Esophagus muscularis mucosa (tissue), 4 donors: ENCODE measurements at regions not wholly inside any gene's neighbourhood (a gene's known extent, or its start where the extent isn't known, plus 50 kb on each side); places are given as distances from the start of the nearest gene placed in this dataset.

Experiments
- DNase-seq: peaks from one replicate; pipeline ENCODE4 v3.0.0-alpha.2; 2017; ENCODE audit errors: extremely low spot score
- H3K27ac ChIP-seq, 4 donors: fragments of 200-600 bp; sonication (generic); replicated peaks in 1 of 4; 1 replicate in 3 of 4; 2 replicates in 1 of 4; pipeline ENCODE4 v1.5.1; 2016 to 2019; ENCODE audit warnings: mild to moderate bottlenecking in 1 of 4
- H3K27me3 ChIP-seq, 4 donors: fragments of 200-600 bp; sonication (generic); one replicate each; pipeline versions ENCODE4 v1.5.1 to v1.6.0; 2016 to 2019
- H3K36me3 ChIP-seq, 4 donors: fragments of 200-600 bp; sonication (generic); one replicate each; pipeline ENCODE4 v1.5.1; 2016 to 2019
- H3K4me1 ChIP-seq, 4 donors: fragments of 200-600 bp; sonication (generic); one replicate each; pipeline ENCODE4 v1.5.1; 2016 to 2019
- H3K4me3 ChIP-seq, 4 donors: fragments of 200-600 bp; sonication (generic); 1 replicate in 2 of 4; 2 replicates in 2 of 4; pipeline ENCODE4 v1.5.1; 2016 to 2019; ENCODE audit warnings: mild to moderate bottlenecking in 4 of 4, moderate library complexity in 1 of 4
- H3K9me3 ChIP-seq, 4 donors: fragments of 200-600 bp; sonication (generic); 1 replicate in 3 of 4; 2 replicates in 1 of 4; pipeline ENCODE4 v1.5.1; 2016 to 2019
- CTCF ChIP-seq, 3 experiments: fragments of 200-600 bp in 2 of 3; fragments of 450-650 bp in 1 of 3; sonication (generic) in 2 of 3; IDR thresholded peaks; one replicate each; pipeline ENCODE4 v1.5.1; 2017 to 2019; ENCODE audit warnings: antibody characterized with exemption in 3 of 3, mild to moderate bottlenecking in 2 of 3, moderate library complexity in 1 of 3
- EP300 ChIP-seq: sonication (generic); formaldehyde crosslinking; IDR thresholded peaks from one replicate; pipeline ENCODE4 v1.6.1; 2017; ENCODE audit warnings: antibody characterized with exemption
- POLR2A ChIP-seq: fragments of 450-650 bp; IDR thresholded peaks from one replicate; pipeline ENCODE4 v1.6.1; 2017; ENCODE audit warnings: antibody characterized with exemption, moderate library complexity, mild to moderate bottlenecking, low read depth
- POLR2AphosphoS5 ChIP-seq, 2 donors: sonication (generic); formaldehyde crosslinking; IDR thresholded peaks; one replicate each; pipeline ENCODE4 v1.6.1; 2017; ENCODE audit warnings: antibody characterized with exemption in 2 of 2
- WGBS: methylation state at CpG from one replicate; pipeline ENCODE4 v1.1.5; 2018; 5-methylcytosine and 5-hydroxymethylcytosine counted together
- intact Hi-C: fragments of 100-400 bp; cut with DNase I; formaldehyde crosslinking; loops from one replicate; pipeline ENCODE4 v1.15.1; 2023

GRCh38 chr4:110780538-110780937 lies 157.7 kb upstream of the PITX2 start:
- Histone ChIP-seq H3K27me3 (no peaks in the 10 kb centered on the region), H3K4me3 (no peak overlapping the region), H3K36me3 (no peaks in the 10 kb centered on the region), H3K9me3 (no peaks in the 10 kb centered on the region), H3K27ac (no peak overlapping the region), H3K4me1 (no peaks in the 10 kb centered on the region)
- intact Hi-C loops, result no loop called here
- WGBS, result 100% methylated on average over 1 of the region's 1 CpG
- TF ChIP-seq POLR2AphosphoS5 (IDR thresholded peaks at IDR 0.05), result no peak
- no peak for TF ChIP-seq EP300
- no peak for TF ChIP-seq CTCF (IDR thresholded peaks at IDR 0.05)
- TF ChIP-seq POLR2A, result no peak
- no peak for DNase-seq

GRCh38 chr4:110781944-110782343 lies 159.1 kb upstream of the PITX2 start:
- WGBS, result 72% methylated on average over 4 of the region's 4 CpGs
- TF ChIP-seq CTCF (IDR thresholded peaks at IDR 0.05) (no peak), EP300 (no peak), POLR2A (no peak), POLR2AphosphoS5 (IDR thresholded peaks at IDR 0.05) (no peak)
- Histone ChIP-seq H3K36me3 (no peaks in the 10 kb centered on the region), H3K9me3 (no peaks in the 10 kb centered on the region), H3K27me3 (no peaks in the 10 kb centered on the region), H3K27ac (no peak overlapping the region), H3K4me3 (no peak overlapping the region), H3K4me1 (no peaks in the 10 kb centered on the region)
- intact Hi-C loops, result no loop called here
- no peak for DNase-seq

- DNase-seq, result no peak
- WGBS, result 63% methylated on average over 4 of the region's 4 CpGs
- Histone ChIP-seq H3K9me3 (no peaks in the 10 kb centered on the region), H3K4me3 (no peak overlapping the region), H3K36me3 (no peaks in the 10 kb centered on the region), H3K4me1 (no peaks in the 10 kb centered on the region), H3K27ac (no peak overlapping the region), H3K27me3 (no peaks in the 10 kb centered on the region)
- intact Hi-C loops, result no loop called here
- TF ChIP-seq POLR2A (no peak), EP300 (no peak), CTCF (IDR thresholded peaks at IDR 0.05) (no peak), POLR2AphosphoS5 (IDR thresholded peaks at IDR 0.05) (no peak)
These were observed 164.2 kb upstream of the PITX2 start for GRCh38 chr4:110787109-110787508.

- TF ChIP-seq CTCF (IDR thresholded peaks at IDR 0.05) (no peak), POLR2AphosphoS5 (IDR thresholded peaks at IDR 0.05) (no peak), POLR2A (no peak), EP300 (no peak)
These were observed 164.8 kb upstream of the PITX2 start for GRCh38 chr4:110787707-110788106.

GRCh38 chr4:110788302-110788701 lies 165.4 kb upstream of the PITX2 start:
- intact Hi-C loops, result no loop called here
- 85% methylated on average over 3 of the region's 3 CpGs for WGBS
- Histone ChIP-seq H3K27ac (no peak overlapping the region), H3K4me1 (no peaks in the 10 kb centered on the region), H3K27me3 (no peaks in the 10 kb centered on the region), H3K36me3 (no peaks in the 10 kb centered on the region), H3K4me3 (no peak overlapping the region), H3K9me3 (no peaks in the 10 kb centered on the region)
- DNase-seq, result no peak
- TF ChIP-seq POLR2A (no peak), EP300 (no peak), CTCF (IDR thresholded peaks at IDR 0.05) (no peak), POLR2AphosphoS5 (IDR thresholded peaks at IDR 0.05) (no peak)

More at GRCh38 chr4:110787707-110788106, 164.8 kb upstream of the PITX2 start:
- Histone ChIP-seq H3K4me3 (no peak overlapping the region), H3K27me3 (no peaks in the 10 kb centered on the region), H3K27ac (no peak overlapping the region), H3K36me3 (no peaks in the 10 kb centered on the region), H3K9me3 (no peaks in the 10 kb centered on the region), H3K4me1 (no peaks in the 10 kb centered on the region)
- no peak for DNase-seq
- 84% methylated on average over 3 of the region's 3 CpGs for WGBS
- intact Hi-C loops, result no loop called here
